GM12874 (cell line): ENCODE measurements at regions not wholly inside any gene's neighbourhood (a gene's known extent, or its start where the extent isn't known, plus 50 kb on each side); places are given as distances from the start of the nearest gene placed in this dataset.

Source experiments
- CTCF ChIP-seq: IDR thresholded peaks from 2 replicates; pipeline ENCODE4 v1.5.1; 2011; ENCODE audit warnings: low read depth, mild to moderate bottlenecking, control low read depth, low read length, moderate library complexity; ENCODE audit not compliant: insufficient read depth

- TF ChIP-seq CTCF = no peak
Observed at GRCh38 chr20:50242548-50242862, 51.9 kb downstream of the CEBPB start.

- TF ChIP-seq CTCF = no peak
Observed at GRCh38 chr20:50242863-50243609, 52.4 kb downstream of the CEBPB start.

GRCh38 chr20:50243610-50244351 lies 53.2 kb downstream of the CEBPB start:
- no peak for TF ChIP-seq CTCF

GRCh38 chr20:50244352-50245149 lies 53.9 kb downstream of the CEBPB start:
- TF ChIP-seq CTCF = no peak

GRCh38 chr20:50245498-50246366 lies 55.1 kb downstream of the CEBPB start:
- no peak for TF ChIP-seq CTCF

GRCh38 chr20:50246367-50247195 lies 56.0 kb downstream of the CEBPB start:
- TF ChIP-seq CTCF = no peak
